ENCODE measurements at regions not wholly inside any gene's neighbourhood (a gene's known extent, or its start where the extent isn't known, plus 50 kb on each side); places are given as distances from the start of the nearest gene placed in this dataset.

DNA sequence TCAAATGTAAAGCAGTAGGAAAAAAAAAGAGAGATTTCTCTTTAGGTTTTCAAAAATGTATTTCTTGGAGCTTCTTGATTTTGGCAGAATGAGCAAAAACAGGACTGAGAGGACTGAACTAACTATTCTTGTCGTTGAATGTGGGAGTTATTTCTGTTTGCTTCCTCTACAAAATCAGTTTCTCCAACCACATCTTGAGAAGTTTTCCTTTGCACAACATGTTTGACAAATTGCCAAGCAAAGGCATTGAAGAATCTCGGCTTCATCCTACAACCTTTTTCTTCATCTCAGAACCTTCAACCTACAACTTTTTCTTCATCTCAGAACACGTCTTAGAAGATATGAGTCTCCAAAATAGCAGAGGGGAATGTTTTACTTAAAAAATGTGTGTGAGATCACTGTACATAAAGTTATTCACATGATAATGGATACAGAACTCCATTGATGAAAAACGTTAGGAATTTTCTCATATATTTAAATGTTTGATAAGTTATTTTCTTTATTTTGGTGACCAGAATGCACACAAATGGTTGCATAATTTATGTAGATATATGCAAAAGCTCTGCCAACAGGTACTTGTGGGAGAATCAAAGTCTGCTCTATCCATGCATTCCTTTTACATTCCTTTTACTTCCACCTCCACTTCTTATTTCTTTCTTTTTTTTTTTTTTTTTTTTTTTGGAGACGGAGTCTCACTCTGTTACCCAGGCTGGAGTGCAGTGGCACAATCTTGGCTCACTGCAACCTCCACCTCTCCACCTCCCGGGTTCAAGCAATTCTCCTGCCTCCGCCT lies 370.0 kb downstream of the KCNJ2 start:
- TF ChIP-seq, protein P1, sequence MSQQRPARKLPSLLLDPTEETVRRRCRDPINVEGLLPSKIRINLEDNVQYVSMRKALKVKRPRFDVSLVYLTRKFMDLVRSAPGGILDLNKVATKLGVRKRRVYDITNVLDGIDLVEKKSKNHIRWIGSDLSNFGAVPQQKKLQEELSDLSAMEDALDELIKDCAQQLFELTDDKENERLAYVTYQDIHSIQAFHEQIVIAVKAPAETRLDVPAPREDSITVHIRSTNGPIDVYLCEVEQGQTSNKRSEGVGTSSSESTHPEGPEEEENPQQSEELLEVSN (IDR thresholded peaks at IDR 0.05), result no peak
- TF ChIP-seq TAF1 (IDR thresholded peaks at IDR 0.05; ENCODE audit: low read depth, low read length) (no peak), RNF2 (IDR thresholded peaks at IDR 0.05; ENCODE audit: borderline replicate concordance, low read depth, low read length, missing control alignments, poor library complexity, severe bottlenecking) (no peak), GTF2F1 (IDR thresholded peaks at IDR 0.05; ENCODE audit: borderline replicate concordance, low read depth, low read length) (no peak), POLR2AphosphoS5 (IDR thresholded peaks at IDR 0.05; ENCODE audit: low read depth, low read length) (no peak), CHD1 (IDR thresholded peaks at IDR 0.05; ENCODE audit: low read depth, low read length) (no peak), SIRT6 (IDR thresholded peaks at IDR 0.05; ENCODE audit: low read length) (no peak), EZH2 (IDR thresholded peaks at IDR 0.05; ENCODE audit: low read depth, low read length, severe bottlenecking) (no peak)
- TF ChIP-seq, protein P2, sequence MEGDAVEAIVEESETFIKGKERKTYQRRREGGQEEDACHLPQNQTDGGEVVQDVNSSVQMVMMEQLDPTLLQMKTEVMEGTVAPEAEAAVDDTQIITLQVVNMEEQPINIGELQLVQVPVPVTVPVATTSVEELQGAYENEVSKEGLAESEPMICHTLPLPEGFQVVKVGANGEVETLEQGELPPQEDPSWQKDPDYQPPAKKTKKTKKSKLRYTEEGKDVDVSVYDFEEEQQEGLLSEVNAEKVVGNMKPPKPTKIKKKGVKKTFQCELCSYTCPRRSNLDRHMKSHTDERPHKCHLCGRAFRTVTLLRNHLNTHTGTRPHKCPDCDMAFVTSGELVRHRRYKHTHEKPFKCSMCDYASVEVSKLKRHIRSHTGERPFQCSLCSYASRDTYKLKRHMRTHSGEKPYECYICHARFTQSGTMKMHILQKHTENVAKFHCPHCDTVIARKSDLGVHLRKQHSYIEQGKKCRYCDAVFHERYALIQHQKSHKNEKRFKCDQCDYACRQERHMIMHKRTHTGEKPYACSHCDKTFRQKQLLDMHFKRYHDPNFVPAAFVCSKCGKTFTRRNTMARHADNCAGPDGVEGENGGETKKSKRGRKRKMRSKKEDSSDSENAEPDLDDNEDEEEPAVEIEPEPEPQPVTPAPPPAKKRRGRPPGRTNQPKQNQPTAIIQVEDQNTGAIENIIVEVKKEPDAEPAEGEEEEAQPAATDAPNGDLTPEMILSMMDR (IDR thresholded peaks at IDR 0.05; ENCODE audit: control extremely low read depth in 1 of 3, insufficient read depth in 1 of 3, low read depth in 1 of 3, low read length in 3 of 3), result no peak
